ENCODE measurements at regions not wholly inside any gene's neighbourhood (a gene's known extent, or its start where the extent isn't known, plus 50 kb on each side); places are given as distances from the start of the nearest gene placed in this dataset.
"Not testable (repeated sequence)": the region's sequence is repeated elsewhere in the genome, so short reads cannot be mapped to it uniquely, and the experiment has no call there.

DNA sequence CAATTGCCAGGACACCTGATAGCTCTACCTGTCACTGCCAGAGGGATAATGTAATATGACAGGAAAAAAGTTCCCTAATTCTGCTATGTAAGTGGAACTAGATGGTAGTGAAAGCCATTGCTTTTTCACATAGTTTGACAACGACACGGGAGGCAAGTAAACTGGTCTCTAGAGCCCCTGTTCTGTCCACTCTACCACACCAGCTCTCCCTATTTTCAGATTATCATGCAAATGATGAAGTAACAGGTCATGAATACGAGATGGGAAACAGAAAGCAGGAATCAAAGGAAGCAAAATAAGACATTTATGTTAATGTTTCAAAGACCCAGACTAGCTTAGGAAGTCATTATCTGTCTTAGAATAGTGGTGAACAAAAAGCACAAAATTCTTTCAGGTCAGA is 56.2 kb downstream of the TAF11L14 start:
- intact Hi-C loops (cut with micrococcal nuclease): no loop called here

DNA sequence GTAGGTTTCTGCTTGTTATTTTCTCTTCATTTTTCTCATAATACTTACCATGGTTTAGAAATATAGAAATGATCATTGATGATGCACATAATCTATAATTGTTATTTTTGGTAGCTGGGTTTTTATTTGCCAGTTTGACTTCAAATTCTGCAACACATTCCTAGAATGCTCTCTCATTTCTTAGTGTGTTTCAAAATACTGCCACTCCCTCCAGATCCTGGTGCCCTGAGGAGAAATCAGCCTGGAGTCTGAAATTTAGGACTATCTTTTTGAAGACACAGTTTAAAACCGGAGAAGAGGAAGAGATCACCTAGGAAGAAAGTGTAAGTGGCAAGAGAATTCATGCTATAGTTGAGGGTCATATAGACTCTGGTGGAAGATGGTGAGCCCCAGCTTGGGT is 57.5 kb downstream of the TAF11L14 start:
- intact Hi-C loops (cut with micrococcal nuclease): no loop called here

DNA sequence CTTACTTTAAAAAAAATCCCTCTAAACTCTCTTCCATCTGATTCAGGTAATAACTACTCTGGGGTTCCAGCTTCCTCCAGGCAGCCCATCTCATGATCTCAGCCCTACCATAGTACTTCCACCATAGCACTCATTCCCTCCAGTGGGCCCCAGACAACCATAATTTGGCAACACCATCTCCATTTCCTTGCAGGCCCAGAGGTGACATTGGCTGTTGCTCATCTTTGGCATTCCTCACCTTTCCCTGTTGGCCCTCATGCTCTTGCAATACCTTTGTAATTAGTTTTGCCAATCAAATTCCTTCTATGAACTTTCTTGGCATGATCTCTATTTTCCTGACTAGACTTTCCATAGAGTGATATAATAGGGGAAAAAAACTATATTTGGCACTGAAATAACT is 60.1 kb downstream of the TAF11L14 start:
- intact Hi-C loops (cut with micrococcal nuclease): no loop called here

DNA sequence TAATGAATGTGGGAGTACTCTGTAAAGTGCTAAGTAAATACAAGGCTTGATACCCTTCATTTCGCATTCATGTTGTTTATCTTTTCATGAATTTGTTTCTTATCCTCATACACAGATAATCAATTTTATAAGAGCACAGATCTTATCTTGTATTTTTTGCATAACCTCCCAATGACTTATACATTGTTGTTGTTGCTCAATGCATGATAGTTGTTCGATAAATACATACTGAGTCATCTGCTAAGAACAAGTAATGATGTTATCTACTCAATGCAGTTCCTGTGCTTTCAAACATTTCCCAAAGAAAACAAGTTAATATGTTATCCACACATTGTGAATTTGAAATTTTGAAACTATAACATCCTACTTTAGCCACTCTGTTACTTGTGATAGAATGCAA is 60.7 kb downstream of the TAF11L14 start:
- intact Hi-C loops (cut with micrococcal nuclease): no loop called here

DNA sequence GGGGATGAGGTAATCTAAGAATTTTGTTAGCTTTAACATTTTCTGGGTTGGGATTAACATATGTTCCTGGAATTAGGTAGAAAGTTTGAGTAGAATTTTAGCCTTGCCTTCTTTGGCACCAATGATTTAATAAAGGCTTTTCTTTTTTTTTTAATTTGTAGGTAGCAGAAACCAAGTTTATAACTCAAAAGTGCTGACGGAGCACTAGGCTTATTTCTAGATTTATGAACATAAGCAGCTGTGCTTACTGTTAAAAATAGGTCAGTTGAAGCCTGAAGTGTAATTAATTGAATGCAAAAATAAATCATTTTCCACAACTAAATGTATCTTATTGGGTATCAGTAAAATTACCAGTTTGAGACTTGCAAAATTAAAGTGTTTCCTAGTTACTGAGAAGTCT is 62.4 kb downstream of the TAF11L14 start:
- intact Hi-C loops (cut with micrococcal nuclease): no loop called here

DNA sequence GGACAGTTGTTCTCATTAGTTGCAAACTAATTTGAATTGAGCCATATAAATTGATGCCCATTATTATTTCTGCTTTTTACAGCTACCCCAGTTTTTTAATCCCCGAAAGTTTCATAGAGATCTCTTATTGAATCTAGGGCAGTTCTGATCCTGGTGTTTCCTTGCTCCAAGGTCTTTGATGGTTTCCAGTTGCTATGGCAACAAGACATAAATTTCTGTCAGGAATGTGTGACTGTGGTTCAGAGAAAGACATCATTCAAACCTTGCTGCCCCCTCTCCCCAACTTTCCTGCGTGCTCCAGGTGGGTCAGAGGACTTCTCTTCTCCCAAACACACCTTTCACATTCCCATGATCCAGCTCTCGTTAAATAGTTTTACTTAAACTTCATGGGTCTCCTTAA is 63.4 kb downstream of the TAF11L14 start:
- intact Hi-C loops (cut with micrococcal nuclease): no loop called here

DNA sequence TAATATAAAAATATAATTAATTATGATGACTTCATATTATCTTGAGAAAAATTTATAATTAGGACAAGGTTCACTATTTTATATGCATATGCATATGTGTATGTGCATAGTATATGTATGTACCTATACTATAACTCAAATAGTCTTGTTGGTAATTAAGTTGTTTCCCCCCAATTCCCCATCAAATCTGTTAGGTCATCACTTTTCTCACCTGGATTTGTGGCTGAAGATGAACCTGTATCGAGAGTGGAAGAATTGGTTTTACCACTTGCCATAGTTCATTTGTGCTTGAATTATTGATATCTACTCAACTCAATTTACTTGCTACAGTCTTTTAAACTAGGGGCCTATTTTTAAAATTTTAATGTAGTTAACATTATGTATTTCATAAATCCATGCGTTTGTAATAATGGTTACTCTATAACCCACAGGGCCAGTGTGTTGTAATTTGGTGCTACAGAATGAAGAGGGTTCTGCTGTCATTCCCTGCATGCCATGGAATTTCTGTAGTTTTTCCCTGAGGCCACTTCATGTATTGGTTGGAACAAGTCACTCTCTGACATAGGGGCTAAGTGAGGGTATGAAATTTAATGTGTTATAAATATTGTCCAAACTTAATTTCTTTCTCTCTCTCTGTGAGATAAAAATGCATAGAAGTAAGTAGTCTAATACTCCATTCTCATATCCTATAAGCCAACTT is 74.9 kb downstream of the TAF11L14 start:
- intact Hi-C loops (cut with micrococcal nuclease): no loop called here

DNA sequence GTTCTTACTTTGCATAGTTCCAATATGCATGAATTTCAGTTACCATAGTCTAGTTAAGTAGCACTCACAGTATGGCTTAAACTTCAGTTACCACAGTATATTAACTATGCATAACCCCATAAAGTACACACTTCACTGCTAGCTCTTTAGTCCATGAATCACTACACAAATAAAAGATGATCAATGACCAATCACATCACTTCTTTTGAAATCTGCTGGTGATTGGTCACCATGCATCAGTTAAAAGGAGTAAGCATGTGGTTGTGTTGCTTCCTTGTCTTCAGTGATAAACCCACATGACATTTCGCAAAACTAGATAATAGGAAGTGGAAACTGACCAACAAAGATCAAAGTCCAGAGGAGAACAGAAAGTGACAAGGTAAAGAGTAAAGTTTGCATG is 79.0 kb downstream of the TAF11L14 start:
- intact Hi-C loops (cut with micrococcal nuclease): no loop called here

DNA sequence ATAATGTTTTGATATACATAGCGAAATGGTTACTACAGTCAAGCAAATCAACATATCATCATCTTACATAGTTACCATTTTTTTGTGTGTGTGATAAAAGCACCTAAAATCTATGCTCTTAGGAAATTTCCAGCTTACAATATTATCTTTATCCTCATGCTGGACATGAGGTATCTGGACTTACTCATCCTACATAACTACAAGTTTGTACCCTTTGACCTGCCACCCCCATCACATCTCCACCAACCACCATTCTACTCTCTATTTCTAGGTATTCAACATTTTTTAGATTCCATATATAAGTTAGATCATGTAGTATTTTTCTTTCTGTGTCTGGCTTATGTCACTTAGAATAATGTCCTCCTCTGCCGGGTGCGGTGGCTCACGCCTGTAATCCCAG is 79.9 kb downstream of the TAF11L14 start:
- intact Hi-C loops (cut with micrococcal nuclease): no loop called here

DNA sequence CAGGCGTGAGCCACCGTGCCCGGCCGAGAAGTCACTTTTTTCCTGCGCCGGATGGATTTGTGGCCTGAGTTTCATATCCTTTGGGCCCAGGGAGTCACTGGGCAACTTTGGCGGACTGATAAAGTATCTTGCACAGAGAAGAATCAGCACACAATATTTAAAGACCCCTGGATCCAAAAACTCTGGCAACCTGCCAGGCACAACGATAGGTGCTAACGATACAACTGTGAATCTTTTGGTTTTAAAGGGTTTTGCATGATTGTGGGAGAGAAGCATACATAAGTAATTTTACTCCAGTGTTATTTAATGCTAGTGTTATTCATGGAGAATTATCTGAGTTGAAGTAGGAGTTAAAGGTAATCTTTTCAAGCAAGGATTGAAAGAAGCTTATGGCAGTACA is 85.3 kb downstream of the TAF11L14 start:
- intact Hi-C loops (cut with micrococcal nuclease): no loop called here

DNA sequence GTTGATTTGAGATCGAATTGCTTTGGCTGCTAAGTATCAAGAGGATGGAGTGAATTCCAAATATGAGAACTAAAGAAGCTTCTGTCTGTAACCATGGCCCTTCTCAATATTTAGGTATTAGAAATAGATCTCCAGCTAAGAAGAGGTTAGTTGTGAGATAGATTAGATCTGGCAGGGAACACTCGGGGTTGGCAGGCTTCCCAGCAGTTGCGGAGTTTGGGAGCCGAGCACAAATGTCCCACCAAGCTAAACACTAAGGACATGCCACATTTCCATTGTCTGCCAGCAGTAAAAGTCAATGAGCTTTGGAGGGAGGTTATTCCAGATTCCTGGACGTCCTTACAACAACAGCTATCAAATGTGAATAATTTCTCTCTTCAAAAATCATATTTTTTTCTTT is 85.8 kb downstream of the TAF11L14 start:
- intact Hi-C loops (cut with micrococcal nuclease): no loop called here

DNA sequence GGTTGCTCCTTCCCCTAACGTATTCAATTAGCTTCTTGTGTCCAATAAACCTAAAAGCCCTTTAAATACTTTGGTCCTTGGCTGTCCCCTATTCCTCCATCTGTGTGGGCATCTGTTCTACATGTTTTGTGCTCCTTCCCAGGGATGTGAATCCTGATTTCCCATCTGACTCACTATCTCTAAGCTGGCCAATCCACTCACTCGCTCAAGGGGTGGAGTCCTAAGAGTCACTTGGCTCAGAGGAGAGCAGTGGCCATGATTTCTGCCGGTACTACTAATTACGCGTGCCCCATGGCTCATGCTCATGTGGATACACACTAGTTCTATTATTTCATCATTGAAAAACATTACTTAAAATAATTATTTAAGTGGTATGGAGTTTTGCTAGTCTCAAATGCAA is 89.6 kb downstream of the TAF11L14 start:
- intact Hi-C loops (cut with micrococcal nuclease): no loop called here

DNA sequence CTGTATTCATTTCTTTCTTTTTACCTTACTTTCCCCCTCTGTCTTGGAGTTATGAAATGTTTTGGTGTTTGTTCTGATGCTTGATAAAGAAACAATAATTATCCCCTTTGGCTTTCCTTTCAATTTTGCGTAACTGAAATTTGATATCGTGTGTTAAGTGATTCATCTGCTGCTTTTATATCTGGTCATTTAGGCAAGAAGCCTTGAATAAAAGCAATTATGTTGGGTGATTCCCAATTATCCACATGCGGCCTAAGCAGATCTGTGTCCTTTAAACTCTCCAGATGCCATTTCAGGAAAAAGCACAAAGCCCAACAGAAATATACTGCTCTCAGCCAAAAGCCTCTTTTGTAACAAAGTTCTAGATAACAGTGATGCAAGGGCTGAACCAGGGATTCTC is 92.8 kb downstream of the TAF11L14 start:
- intact Hi-C loops (cut with micrococcal nuclease): no loop called here

DNA sequence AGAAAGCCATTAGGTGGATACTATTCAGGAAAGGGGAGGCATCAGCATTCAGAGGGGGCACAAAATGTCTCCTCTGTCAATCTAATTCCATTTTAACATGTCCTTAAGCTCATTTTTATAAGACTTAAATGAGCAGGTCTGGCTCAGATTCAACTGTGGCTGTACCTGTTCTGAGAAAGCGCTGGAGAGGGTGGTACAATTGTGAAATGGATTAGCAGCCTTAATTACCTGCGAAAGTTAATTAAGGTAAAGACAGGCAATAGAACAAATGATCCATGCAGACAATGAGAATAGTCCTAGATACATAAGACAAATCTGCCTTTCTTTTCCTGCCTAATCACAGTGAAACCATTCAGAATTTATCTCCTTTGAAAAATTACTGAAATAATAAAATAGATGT is 96.2 kb downstream of the TAF11L14 start:
- intact Hi-C loops (cut with micrococcal nuclease): no loop called here

DNA sequence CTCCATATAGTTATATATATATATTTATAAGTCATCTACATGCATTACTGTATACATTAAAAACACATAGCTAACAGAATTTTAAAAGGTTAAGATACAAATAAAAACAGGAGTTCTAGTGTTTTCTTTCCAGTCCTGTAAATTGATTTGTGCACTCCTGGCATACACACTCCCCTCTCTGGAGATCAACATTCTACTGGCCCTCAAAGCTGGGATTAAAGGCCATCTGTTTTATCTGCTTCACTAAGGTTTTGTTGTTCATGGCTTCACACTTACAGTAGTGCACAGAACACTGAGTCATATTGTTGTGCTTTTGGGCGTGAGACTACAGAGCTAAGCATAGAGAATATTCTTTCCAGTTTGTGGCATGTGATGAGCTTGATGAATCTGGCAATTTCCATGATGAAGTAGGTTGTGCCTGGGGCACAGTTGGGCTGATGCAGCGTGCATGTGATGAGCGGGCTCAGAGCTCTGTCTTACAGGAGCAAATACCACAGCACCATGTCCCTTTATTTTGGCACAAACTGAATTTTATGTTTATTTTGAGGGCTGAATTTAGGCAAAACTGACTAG is 98.2 kb downstream of the TAF11L14 start:
- intact Hi-C loops (cut with micrococcal nuclease): no loop called here

DNA sequence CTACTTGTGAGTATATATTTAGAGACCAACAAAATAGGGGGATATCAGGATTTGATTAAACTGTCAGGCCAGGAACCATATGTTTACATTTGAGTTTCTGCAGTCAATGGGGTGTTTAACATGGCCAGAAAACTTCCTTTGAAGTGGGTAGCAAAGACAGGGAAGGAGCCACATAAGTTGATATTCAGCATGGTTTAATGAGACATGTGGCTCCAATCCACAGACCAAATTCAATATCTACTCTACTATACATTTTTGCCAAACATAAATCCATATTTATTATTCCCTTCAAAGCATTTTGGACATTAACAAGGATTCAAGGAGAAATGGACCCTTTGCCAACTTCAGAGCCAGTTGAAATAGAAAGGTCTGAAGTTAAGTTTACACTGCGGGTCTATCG is 99.8 kb downstream of the TAF11L14 start:
- intact Hi-C loops (cut with micrococcal nuclease): no loop called here

DNA sequence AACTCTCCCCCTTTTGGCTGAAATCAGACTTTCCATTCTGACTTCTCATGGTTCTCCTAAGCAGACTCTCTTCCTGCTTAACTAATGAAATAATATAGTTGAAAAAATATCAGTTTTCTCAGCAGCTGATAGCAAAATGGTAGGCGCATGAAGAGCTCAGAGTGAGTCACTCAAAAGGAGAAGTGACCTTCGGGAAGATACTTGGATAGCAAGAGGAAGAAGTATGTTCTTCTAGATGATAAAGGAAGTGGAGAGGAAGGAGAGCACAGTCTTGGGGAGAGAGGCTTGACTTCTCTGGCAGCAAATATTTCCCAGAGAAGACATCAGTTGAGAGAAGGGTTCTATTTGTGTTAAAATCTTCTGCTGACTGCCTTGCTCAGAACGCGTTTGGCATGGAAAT is 101.5 kb downstream of the TAF11L14 start:
- intact Hi-C loops (cut with micrococcal nuclease): no loop called here

DNA sequence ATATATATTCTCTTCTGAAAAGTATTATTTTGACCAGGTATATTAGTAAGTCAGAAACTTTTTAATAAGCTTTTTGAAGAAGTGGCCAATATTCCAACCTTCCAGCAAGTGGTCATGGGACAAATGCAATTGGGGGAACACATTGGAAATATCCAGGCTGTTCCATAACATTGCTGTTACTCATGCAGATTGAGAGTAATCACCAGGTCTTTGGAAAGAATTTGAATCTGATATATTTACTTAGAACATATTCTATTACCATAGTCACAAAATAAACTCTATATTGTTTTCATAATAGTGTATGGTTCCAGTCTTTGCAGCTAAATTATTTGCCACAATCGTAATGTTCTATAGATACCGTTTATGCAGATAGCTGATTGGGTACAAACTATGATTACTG is 102.8 kb downstream of the TAF11L14 start:
- intact Hi-C loops (cut with micrococcal nuclease): no loop called here

DNA sequence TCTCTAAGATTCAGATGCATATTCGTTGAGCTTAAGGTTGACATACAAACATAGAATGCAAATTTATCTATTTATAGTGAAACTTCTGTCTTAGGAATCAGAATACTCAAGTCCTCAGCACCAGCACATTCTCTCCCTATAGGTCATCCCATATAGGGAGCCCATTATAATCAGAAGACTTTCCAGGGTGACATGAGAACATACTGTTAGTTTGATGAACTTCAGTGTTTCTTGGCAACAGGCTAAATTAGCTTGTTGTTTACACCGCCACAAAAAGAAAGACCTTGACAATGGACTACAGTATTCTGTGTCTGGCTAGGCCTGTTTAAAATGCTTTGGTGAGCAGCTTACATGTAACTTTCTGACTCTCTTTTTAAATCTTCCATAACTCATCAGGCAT is 104.2 kb downstream of the TAF11L14 start:
- intact Hi-C loops (cut with micrococcal nuclease): no loop called here

DNA sequence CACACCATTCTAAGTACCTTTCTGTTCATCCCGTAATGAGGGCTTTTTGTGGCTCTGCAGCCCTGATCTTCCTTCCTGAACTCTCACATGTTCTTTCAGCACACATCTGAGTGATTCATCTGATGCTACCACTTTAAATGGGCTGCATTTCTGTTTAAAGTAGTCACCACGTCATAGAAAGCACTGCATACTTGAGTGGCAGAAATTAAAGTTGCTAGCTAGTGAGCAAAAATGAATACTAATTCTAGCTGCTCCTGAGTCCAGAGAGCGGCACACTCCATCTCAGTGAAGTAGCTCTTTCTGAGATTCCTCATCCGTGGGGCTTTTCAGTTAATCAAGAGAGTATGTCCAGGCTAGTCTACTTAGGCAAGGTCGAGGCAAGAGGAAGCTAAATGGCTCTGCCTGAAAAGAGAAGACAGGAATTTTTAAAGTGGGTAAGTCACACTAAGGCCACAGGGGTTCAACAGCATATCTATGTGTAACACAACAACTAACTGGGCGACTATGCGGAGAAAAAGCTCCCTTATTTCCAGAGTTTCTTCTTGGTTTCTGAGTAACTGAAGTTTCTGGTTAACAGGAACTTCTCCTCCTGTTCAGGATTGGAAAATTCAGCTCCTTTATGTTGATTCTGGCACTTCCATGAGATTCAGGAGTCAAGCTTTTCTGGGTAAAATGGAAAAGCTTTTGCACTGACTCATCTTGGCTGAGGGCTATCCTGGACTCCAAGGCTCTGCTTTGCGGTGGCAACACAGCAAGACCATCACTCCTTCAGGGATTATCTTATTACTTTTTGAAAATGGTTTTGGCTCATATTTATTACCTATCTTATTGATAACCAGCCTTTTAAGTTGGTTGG is 109.5 kb downstream of the TAF11L14 start:
- intact Hi-C loops (cut with micrococcal nuclease): no loop called here

DNA sequence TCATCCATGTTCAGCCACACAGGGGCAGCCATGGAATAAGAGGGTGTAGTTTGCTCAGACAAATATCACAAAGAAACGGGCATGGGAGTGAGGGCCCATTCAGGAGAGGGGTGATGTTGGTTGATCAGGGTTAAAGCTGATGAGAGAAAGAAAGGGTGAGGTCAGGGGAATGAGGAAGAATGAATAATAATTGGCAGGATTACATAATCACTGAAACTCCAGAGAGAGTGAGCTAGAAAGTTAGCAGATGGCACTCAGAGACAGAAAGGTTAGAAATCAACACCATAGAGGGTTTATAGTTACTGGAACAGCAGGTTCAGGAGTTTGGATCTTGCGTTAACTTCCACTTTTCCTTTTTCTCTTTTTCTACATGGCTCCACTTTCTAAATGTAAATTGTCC is 113.9 kb downstream of the TAF11L14 start:
- intact Hi-C loops (cut with micrococcal nuclease): no loop called here

DNA sequence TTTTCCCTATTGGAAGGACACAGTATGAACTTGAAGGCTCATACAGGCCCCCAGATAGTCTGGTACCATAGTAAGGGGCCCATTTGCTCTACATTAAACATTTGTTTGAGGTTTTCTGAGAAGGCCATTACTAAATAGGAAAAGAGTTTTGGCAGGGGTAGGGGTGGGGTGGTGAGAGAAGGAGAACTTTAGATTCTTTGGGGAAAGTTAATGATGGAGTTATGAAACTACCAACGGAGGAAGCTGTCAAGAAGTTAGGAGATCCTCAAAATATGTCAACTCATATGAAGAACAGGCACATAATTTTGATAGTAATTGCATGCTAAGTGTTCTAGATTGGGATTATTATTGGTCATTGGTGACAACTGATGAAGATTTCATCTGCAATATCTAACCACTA is 114.7 kb downstream of the TAF11L14 start:
- intact Hi-C loops (cut with micrococcal nuclease): no loop called here

DNA sequence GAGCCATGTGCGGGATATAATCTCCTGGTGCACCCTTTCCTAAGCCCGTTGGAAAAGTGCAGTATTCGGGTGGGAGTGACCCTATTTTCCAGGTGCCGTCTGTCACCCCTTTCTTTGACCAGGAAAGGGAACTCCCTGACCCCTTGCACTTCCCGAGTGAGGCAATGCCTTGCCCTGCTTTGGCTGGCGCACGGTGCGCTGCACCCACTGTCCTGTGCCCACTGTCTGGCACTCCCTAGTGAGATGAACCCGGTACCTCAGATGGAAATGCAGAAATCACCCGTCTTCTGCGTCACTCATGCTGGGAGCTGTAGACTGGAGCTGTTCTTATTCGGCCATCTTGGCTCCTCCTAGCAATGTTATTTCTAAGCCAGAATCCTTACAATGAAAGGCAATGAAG is 121.1 kb downstream of the TAF11L14 start:
- intact Hi-C loops (cut with micrococcal nuclease): not testable (repeated sequence)
